Tibial nerve (tissue), 3 donors: ENCODE measurements at regions not wholly inside any gene's neighbourhood (a gene's known extent, or its start where the extent isn't known, plus 50 kb on each side); places are given as distances from the start of the nearest gene placed in this dataset.

ENCODE experiments used
- CTCF ChIP-seq, 5 experiments: fragments of 200-600 bp in 3 of 5; fragments of 450-650 bp in 2 of 5; sonication (generic) in 3 of 5; IDR thresholded peaks; one replicate each; pipeline ENCODE4 v1.5.1; 2016 to 2019; ENCODE audit warnings: antibody characterized with exemption in 5 of 5, mild to moderate bottlenecking in 3 of 5, moderate library complexity in 2 of 5
- POLR2A ChIP-seq, 2 donors: fragments of 450-650 bp; IDR thresholded peaks; one replicate each; pipeline ENCODE4 v1.6.1; 2017; ENCODE audit warnings: antibody characterized with exemption in 2 of 2, mild to moderate bottlenecking in 2 of 2, moderate library complexity in 2 of 2

GRCh38 chr9:24487250-24487861, 58.3 kb downstream of the IZUMO3 start:
- TF ChIP-seq CTCF (IDR thresholded peaks at IDR 0.05) (no peak), POLR2A (IDR thresholded peaks at IDR 0.05) (no peak)
